Coronary artery (tissue), 2 donors: ENCODE measurements at regions not wholly inside any gene's neighbourhood (a gene's known extent, or its start where the extent isn't known, plus 50 kb on each side); places are given as distances from the start of the nearest gene placed in this dataset.

Experiments used
- DNase-seq: peaks from one replicate; pipeline ENCODE4 v3.0.0-alpha.2; 2017; ENCODE audit warnings: low spot score
- H3K27ac ChIP-seq, 2 donors: fragments of 200-600 bp; sonication (generic); one replicate each; pipeline ENCODE4 v1.5.1; 2016 to 2019
- H3K4me3 ChIP-seq: fragments of 200-600 bp; sonication (generic); 2 replicates; pipeline ENCODE4 v1.5.1; 2016; ENCODE audit warnings: mild to moderate bottlenecking, moderate library complexity
- CTCF ChIP-seq: fragments of 200-600 bp; sonication (generic); IDR thresholded peaks from one replicate; pipeline ENCODE4 v1.5.1; 2019; ENCODE audit warnings: antibody characterized with exemption

- no peak overlapping the region for H3K27ac ChIP-seq
- TF ChIP-seq CTCF: no peak
- DNase-seq: no peak
- no peak overlapping the region for H3K4me3 ChIP-seq
Measured at GRCh38 chr12:111076611-111077451, 156.5 kb upstream of the MYL2 start.

GRCh38 chr12:111076199-111076598, 155.8 kb upstream of the MYL2 start:
- Histone ChIP-seq H3K27ac (no peak overlapping the region), H3K4me3 (no peak overlapping the region)
- DNase-seq: no peak
- no peak for TF ChIP-seq CTCF

GRCh38 chr12:111074965-111075364, 154.6 kb upstream of the MYL2 start:
- TF ChIP-seq CTCF: no peak
- no peak overlapping the region for H3K27ac ChIP-seq
- no peak overlapping the region for H3K4me3 ChIP-seq
- DNase-seq: no peak

GRCh38 chr12:111074559-111074958, 154.2 kb upstream of the MYL2 start:
- Histone ChIP-seq H3K27ac (no peak overlapping the region), H3K4me3 (no peak overlapping the region)
- no peak for TF ChIP-seq CTCF
- no peak for DNase-seq

- DNase-seq: no peak
- H3K4me3 ChIP-seq: no peak overlapping the region
- TF ChIP-seq CTCF: no peak
- H3K27ac ChIP-seq: no peak overlapping the region
Measured at GRCh38 chr12:111073370-111073769, 153.0 kb upstream of the MYL2 start.

- DNase-seq: no peak
- Histone ChIP-seq H3K4me3 (no peak overlapping the region), H3K27ac (no peak overlapping the region)
- no peak for TF ChIP-seq CTCF
Measured at GRCh38 chr12:111072299-111072698, 151.9 kb upstream of the MYL2 start.

- no peak for TF ChIP-seq CTCF
- H3K27ac ChIP-seq: no peak overlapping the region
- no peak overlapping the region for H3K4me3 ChIP-seq
- DNase-seq: no peak
Measured at GRCh38 chr12:111069886-111070285, 149.5 kb upstream of the MYL2 start.
